Spleen (tissue), 11 donors: ENCODE measurements at regions not wholly inside any gene's neighbourhood (a gene's known extent, or its start where the extent isn't known, plus 50 kb on each side); places are given as distances from the start of the nearest gene placed in this dataset.

Experiments used
- DNase-seq: peaks from one replicate; pipeline ENCODE4 v3.0.0-alpha.2; 2020
- H3K27ac ChIP-seq, 8 donors: fragments of 200-600 bp; sonication (generic) in 7 of 8; 1 replicate in 4 of 8; 2 replicates in 4 of 8; pipeline versions ENCODE4 v1.5.0 to v1.8.0; 2016 to 2021; ENCODE audit warnings: inconsistent platforms in 4 of 8, mild to moderate bottlenecking in 4 of 8, moderate library complexity in 1 of 8
- H3K27me3 ChIP-seq, 7 donors: fragments of 200-600 bp; sonication (generic) in 6 of 7; replicated peaks in 1 of 7; 1 replicate in 4 of 7; 2 replicates in 3 of 7; pipeline versions ENCODE4 v1.5.0 to v1.8.0; 2016 to 2021; ENCODE audit warnings: inconsistent platforms in 3 of 7, mild to moderate bottlenecking in 1 of 7
- H3K36me3 ChIP-seq, 6 donors: fragments of 200-600 bp; sonication (generic) in 5 of 6; 1 replicate in 4 of 6; 2 replicates in 2 of 6; pipeline versions ENCODE4 v1.5.0 to v1.8.0; 2016 to 2021; ENCODE audit warnings: inconsistent platforms in 2 of 6
- H3K4me1 ChIP-seq, 6 donors: fragments of 200-600 bp; sonication (generic) in 5 of 6; 1 replicate in 3 of 6; 2 replicates in 3 of 6; pipeline versions ENCODE4 v1.5.0 to v1.8.0; 2016 to 2021; ENCODE audit warnings: inconsistent platforms in 3 of 6
- H3K4me3 ChIP-seq, 8 donors: fragments of 200-600 bp; sonication (generic) in 7 of 8; 1 replicate in 4 of 8; 2 replicates in 4 of 8; pipeline versions ENCODE4 v1.5.0 to v1.8.0; 2016 to 2021; ENCODE audit warnings: inconsistent platforms in 4 of 8, mild to moderate bottlenecking in 4 of 8, moderate library complexity in 2 of 8
- H3K9me3 ChIP-seq, 8 donors: fragments of 200-600 bp; sonication (generic) in 7 of 8; 1 replicate in 4 of 8; 2 replicates in 4 of 8; pipeline versions ENCODE4 v1.5.0 to v1.8.0; 2016 to 2021; ENCODE audit warnings: inconsistent platforms in 4 of 8
- POLR2A ChIP-seq, 3 donors: fragments of 450-650 bp; IDR thresholded peaks; one replicate each; pipeline ENCODE4 v1.5.1; 2017; ENCODE audit warnings: antibody characterized with exemption in 3 of 3, mild to moderate bottlenecking in 1 of 3
- POLR2AphosphoS5 ChIP-seq, 3 donors: sonication (generic); formaldehyde crosslinking; IDR thresholded peaks; one replicate each; pipeline ENCODE4 v1.5.1; 2017; ENCODE audit warnings: antibody characterized with exemption in 3 of 3
- WGBS, 5 donors: extraction: QIAGEN DNeasy Blood & Tissue Kit in 3 of 5; methylation state at CpG; one replicate each; pipeline versions ENCODE4 v1.1.5 to v1.1.7; 2013 to 2018; 5-methylcytosine and 5-hydroxymethylcytosine counted together
- intact Hi-C: fragments of 100-400 bp; cut with DNase I; formaldehyde crosslinking; loops from one replicate; pipeline ENCODE4 v1.15.0; 2023; ENCODE audit warnings: low total_unique reads
- TF ChIP-seq, protein P1 (sequence below), 11 experiments: fragments of 200-600 bp in 7 of 11; fragments of 450-650 bp in 4 of 11; sonication (generic) in 4 of 11; IDR thresholded peaks in 8 of 11; conservative IDR thresholded peaks in 3 of 11; 1 replicate in 7 of 11; 2 replicates in 4 of 11; pipeline versions ENCODE4 v1.4.0 to v1.8.0; 2016 to 2021; ENCODE audit warnings: antibody characterized with exemption in 11 of 11, inconsistent platforms in 4 of 11, mild to moderate bottlenecking in 1 of 11
- donor health status: healthy with polysubstance abuse.
- donor health status: DM: no; HTN: no; CAD: no; lungs with moderate emphysema.
- donor health status: DM: no; HTN: no; CAD: no.
- donor health status: Bipolar disorder and iron deficiency.
- donor health status: healthy.
- donor health status: DM: no; HTN: no; CAD: no.
- donor health status: DM: yes; HTN: yes; CAD: no.

DNA sequence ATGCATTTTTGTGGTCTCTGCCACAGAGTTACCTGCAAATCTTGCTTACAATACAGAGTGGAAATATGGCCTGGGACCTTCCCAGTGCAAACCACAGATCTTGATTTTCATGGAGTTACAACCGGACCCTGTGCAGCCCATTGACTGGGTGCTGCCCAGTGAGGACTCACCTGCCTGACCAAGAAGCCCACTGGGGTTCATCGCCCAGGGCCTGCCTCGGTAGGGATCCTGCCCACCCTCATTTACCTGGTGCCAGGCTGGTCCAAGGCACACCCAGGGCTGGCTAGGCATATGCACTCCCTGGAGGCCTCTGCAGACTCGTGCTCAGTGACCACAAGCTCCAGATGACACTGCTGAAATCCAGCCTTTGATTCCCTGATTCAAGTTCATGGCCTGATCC lies 572.7 kb downstream of the NPHP4 start:
- DNase-seq = no peak
- intact Hi-C loops = no loop called here
- no peak overlapping the region for H3K4me3 ChIP-seq
- TF ChIP-seq POLR2AphosphoS5 (IDR thresholded peaks at IDR 0.05) (no peak), POLR2A (IDR thresholded peaks at IDR 0.05) (no peak)
- TF ChIP-seq, protein P1, sequence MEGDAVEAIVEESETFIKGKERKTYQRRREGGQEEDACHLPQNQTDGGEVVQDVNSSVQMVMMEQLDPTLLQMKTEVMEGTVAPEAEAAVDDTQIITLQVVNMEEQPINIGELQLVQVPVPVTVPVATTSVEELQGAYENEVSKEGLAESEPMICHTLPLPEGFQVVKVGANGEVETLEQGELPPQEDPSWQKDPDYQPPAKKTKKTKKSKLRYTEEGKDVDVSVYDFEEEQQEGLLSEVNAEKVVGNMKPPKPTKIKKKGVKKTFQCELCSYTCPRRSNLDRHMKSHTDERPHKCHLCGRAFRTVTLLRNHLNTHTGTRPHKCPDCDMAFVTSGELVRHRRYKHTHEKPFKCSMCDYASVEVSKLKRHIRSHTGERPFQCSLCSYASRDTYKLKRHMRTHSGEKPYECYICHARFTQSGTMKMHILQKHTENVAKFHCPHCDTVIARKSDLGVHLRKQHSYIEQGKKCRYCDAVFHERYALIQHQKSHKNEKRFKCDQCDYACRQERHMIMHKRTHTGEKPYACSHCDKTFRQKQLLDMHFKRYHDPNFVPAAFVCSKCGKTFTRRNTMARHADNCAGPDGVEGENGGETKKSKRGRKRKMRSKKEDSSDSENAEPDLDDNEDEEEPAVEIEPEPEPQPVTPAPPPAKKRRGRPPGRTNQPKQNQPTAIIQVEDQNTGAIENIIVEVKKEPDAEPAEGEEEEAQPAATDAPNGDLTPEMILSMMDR (IDR thresholded peaks at IDR 0.05 in 8 of 11, conservative IDR thresholded peaks at IDR 0.05 in 3 of 11) = no peak
- peaks cover 4 to 16% (median 13%) of the 10 kb centered on the region in 6 donors for H3K4me1 ChIP-seq
- H3K9me3 ChIP-seq = no peaks in the 10 kb centered on the region
- H3K27ac ChIP-seq = no peak overlapping the region
- peaks cover 0 to 25% (median 0%) of the 10 kb centered on the region in 7 donors for H3K27me3 ChIP-seq
- WGBS, 5 donors = 75 to 88% (median 82%) methylated on average over 2 to 4 of the region's 4 CpGs
- H3K36me3 ChIP-seq = no peaks in the 10 kb centered on the region

DNA sequence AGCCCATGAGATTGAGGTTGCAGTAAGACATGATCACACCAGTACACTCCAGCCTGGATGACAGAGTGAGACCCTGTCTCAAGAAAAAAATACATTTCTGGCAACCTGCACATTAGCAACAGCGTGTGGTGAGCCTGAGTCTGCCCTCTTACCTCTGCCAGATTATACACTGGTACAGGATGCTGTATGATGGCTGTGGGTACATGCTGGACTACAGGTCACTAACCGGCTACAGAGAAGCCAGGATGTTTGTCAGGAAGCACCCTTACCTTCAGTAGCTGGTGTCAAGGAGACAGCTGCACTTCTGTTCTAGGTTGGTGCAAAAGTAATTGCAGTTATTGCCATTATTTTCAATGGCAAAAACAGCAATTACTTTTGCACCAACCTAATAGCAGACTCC lies 575.7 kb downstream of the NPHP4 start:
- WGBS, 5 donors = 50 to 86% (median 65%) methylated on average over 2 of the region's 2 CpGs
- DNase-seq = no peak
- Histone ChIP-seq H3K9me3 (no peaks in the 10 kb centered on the region), H3K4me3 (no peak overlapping the region), H3K36me3 (no peaks in the 10 kb centered on the region), H3K4me1 (no peaks in the 10 kb centered on the region), H3K27me3 (peaks cover 0 to 7% (median 0%) of the 10 kb centered on the region in 7 donors), H3K27ac (no peak overlapping the region)
- intact Hi-C loops = no loop called here
- TF ChIP-seq, protein P1 (IDR thresholded peaks at IDR 0.05 in 8 of 11, conservative IDR thresholded peaks at IDR 0.05 in 3 of 11) = no peak
- TF ChIP-seq POLR2A (IDR thresholded peaks at IDR 0.05) (no peak), POLR2AphosphoS5 (IDR thresholded peaks at IDR 0.05) (no peak)

DNA sequence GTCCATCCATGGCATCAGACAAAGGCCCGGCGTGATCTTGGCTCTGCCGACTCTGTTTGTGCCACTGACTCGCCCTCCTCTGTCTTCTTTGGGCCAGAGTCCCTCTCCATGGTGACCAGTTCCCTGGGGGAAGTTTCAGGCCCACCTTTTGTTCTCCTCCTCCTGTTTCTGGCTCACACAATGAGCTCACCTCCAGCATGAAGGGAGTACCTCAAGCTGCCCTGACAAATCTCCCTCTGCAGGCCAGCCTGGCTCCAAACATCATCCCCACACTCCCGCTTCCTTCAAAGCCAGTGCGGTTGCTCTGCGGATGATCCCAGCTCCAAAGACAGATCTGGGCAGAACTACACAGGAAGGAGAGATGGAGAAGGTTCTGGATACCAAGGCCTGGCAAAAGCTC lies 576.6 kb downstream of the NPHP4 start:
- H3K27ac ChIP-seq = no peak overlapping the region
- TF ChIP-seq POLR2AphosphoS5 (IDR thresholded peaks at IDR 0.05) = no peak
- DNase-seq = no peak
- peaks cover 0 to 2% (median 0%) of the 10 kb centered on the region in 7 donors for H3K27me3 ChIP-seq
- WGBS, 5 donors = 83 to 91% (median 87%) methylated on average over 7 of the region's 7 CpGs
- H3K9me3 ChIP-seq = no peaks in the 10 kb centered on the region
- H3K4me3 ChIP-seq = no peak overlapping the region
- no peaks in the 10 kb centered on the region for H3K36me3 ChIP-seq
- intact Hi-C loops = no loop called here
- no peaks in the 10 kb centered on the region for H3K4me1 ChIP-seq

DNA sequence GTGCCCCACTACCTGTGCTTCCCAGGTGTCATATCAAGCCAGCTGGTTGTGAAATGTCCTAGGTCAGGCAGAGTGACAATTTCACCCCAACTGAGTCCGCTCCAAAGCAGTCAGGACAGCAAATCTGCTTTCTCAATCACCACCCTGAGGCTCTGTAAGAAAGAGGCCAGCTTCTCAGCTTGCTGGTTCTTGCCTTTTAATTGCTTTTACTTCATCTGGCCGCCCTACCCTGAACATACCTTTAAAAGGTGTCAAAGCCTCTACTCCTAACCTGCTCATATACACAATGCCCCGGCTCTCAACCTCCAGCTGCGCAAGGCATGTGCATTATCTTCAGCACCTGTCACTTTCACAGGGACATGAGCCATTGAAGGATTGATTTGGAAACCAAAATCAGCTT lies 581.6 kb downstream of the NPHP4 start:
- TF ChIP-seq POLR2A (IDR thresholded peaks at IDR 0.05) (no peak), POLR2AphosphoS5 (IDR thresholded peaks at IDR 0.05) (no peak)
- TF ChIP-seq, protein P1 (IDR thresholded peaks at IDR 0.05 in 8 of 11, conservative IDR thresholded peaks at IDR 0.05 in 3 of 11) = no peak
- Histone ChIP-seq H3K4me1 (no peaks in the 10 kb centered on the region), H3K27me3 (peaks cover 0 to under 1% (median 0%) of the 10 kb centered on the region in 7 donors), H3K36me3 (no peaks in the 10 kb centered on the region), H3K9me3 (peaks cover 0 to 11% (median 0%) of the 10 kb centered on the region in 8 donors), H3K27ac (no peak overlapping the region), H3K4me3 (no peak overlapping the region)
- intact Hi-C loops = no loop called here
- DNase-seq = no peak
- 73 to 86% (median 81%) methylated on average over 4 of the region's 4 CpGs for WGBS, 5 donors

DNA sequence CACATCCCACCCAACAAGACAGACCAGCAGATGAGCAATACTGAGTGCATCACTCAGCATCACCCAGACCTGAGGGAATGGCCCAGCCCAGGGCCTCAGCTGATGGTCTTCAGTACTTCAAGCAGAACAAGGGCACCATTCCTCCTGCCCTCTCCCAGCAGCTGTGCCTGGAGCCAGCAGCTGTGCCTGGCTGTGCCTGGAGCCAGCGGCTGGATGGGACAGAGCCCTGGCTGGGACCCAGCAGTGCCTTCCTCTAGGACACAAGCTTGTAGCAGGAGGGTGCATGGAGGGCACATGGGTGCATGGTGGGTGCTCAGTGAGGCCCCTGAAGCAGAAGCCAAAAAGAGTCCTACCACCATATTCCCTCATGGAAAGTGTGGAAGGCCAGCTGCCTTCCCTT lies 583.8 kb downstream of the NPHP4 start:
- intact Hi-C loops = no loop called here
- TF ChIP-seq POLR2A (IDR thresholded peaks at IDR 0.05) = no peak
- TF ChIP-seq, protein P1 (IDR thresholded peaks at IDR 0.05 in 8 of 11, conservative IDR thresholded peaks at IDR 0.05 in 3 of 11) = no peak
- Histone ChIP-seq H3K36me3 (no peaks in the 10 kb centered on the region), H3K27me3 (peaks cover 0 to 5% (median 0%) of the 10 kb centered on the region in 7 donors), H3K4me3 (no peak overlapping the region), H3K4me1 (no peaks in the 10 kb centered on the region), H3K27ac (no peak overlapping the region), H3K9me3 (peaks cover 0 to 11% (median 0%) of the 10 kb centered on the region in 8 donors)
- 79 to 96% (median 83%) methylated on average over 1 of the region's 1 CpG; no CpG with 5 or more reads in 1 of the 5 donors for whole genome bisulfite sequencing, 5 donors
- DNase-seq = no peak
